Adrenal gland (tissue), 9 donors: ENCODE measurements at regions not wholly inside any gene's neighbourhood (a gene's known extent, or its start where the extent isn't known, plus 50 kb on each side); places are given as distances from the start of the nearest gene placed in this dataset.

Source experiments
- DNase-seq, 7 donors: peaks; one replicate each; pipeline ENCODE4 v3.0.0-alpha.2; 2019 to 2020
- H3K27ac ChIP-seq, 5 donors: fragments of 200-600 bp; sonication (generic) in 4 of 5; 1 replicate in 3 of 5; 2 replicates in 2 of 5; pipeline versions ENCODE4 v1.5.1 to v1.8.0; 2016 to 2020; ENCODE audit warnings: mild to moderate bottlenecking in 1 of 5
- H3K27me3 ChIP-seq: fragments of 200-600 bp; 2 replicates; pipeline ENCODE4 v1.8.0; 2021
- H3K36me3 ChIP-seq, 2 donors: fragments of 200-600 bp; replicated peaks in 1 of 2; 1 replicate in 1 of 2; 2 replicates in 1 of 2; pipeline versions ENCODE4 v1.5.1 to v1.8.0; 2018 to 2022
- H3K4me1 ChIP-seq, 2 donors: fragments of 200-600 bp; replicated peaks in 1 of 2; 1 replicate in 1 of 2; 2 replicates in 1 of 2; pipeline versions ENCODE4 v1.5.1 to v1.8.0; 2018 to 2021
- H3K4me3 ChIP-seq, 4 donors: fragments of 200-600 bp; sonication (generic) in 3 of 4; one replicate each; pipeline ENCODE4 v1.5.1; 2016 to 2018
- H3K9me3 ChIP-seq, 3 donors: fragments of 200-600 bp; sonication (generic) in 1 of 3; replicated peaks in 1 of 3; 1 replicate in 2 of 3; 2 replicates in 1 of 3; pipeline versions ENCODE4 v1.5.1 to v1.8.0; 2016 to 2021
- POLR2A ChIP-seq, 2 donors: fragments of 450-650 bp; IDR thresholded peaks; one replicate each; pipeline ENCODE4 v1.6.1; 2017; ENCODE audit warnings: antibody characterized with exemption in 2 of 2, mild to moderate bottlenecking in 2 of 2, moderate library complexity in 1 of 2
- WGBS, 4 donors: extraction: QIAGEN DNeasy Blood & Tissue Kit in 2 of 4; methylation state at CpG; one replicate each; pipeline versions ENCODE4 v1.1.5 to v1.1.7; 2013 to 2017; 5-methylcytosine and 5-hydroxymethylcytosine counted together
- intact Hi-C, 2 donors: fragments of 100-400 bp; cut with DNase I; formaldehyde crosslinking; loops; one replicate each; pipeline versions ENCODE4 v1.14.1 to v1.15.0; 2022 to 2023
- TF ChIP-seq, protein P1 (sequence below), 6 experiments: fragments of 450-650 bp in 4 of 6; fragments of 200-600 bp in 2 of 6; sonication (generic) in 1 of 6; IDR thresholded peaks; 1 replicate in 5 of 6; 2 replicates in 1 of 6; pipeline versions ENCODE4 v1.5.1 to v1.8.0; 2016 to 2021; ENCODE audit warnings: antibody characterized with exemption in 6 of 6, mild to moderate bottlenecking in 2 of 6, moderate library complexity in 1 of 6
- donor health status: healthy with polysubstance abuse.
- donor health status: Bipolar disorder and iron deficiency.
- donor health status: DM: yes; HTN: yes; CAD: no.
- donor health status: DM: no; HTN: no; CAD: no.
- donor health status: DM: no; HTN: no; CAD: no.

DNA sequence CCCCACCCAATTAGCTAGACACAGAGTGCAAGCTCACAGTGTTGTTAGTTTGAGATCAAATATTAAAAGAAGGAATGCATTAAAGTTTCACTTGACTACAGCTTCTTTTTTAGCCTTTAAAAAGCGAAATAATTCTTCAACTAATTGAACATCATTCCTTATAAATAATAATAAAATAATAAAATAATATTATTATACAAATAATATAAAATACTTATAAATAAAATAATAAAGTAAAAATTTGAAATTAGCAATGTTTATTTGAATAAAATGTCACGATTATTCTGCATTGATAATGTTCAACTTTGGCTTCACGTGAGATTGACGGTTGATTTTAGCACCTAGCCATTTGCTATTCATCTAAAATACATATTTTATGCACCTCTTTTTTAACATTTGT is 819.3 kb downstream of the FRK start:
- TF ChIP-seq, protein P1, sequence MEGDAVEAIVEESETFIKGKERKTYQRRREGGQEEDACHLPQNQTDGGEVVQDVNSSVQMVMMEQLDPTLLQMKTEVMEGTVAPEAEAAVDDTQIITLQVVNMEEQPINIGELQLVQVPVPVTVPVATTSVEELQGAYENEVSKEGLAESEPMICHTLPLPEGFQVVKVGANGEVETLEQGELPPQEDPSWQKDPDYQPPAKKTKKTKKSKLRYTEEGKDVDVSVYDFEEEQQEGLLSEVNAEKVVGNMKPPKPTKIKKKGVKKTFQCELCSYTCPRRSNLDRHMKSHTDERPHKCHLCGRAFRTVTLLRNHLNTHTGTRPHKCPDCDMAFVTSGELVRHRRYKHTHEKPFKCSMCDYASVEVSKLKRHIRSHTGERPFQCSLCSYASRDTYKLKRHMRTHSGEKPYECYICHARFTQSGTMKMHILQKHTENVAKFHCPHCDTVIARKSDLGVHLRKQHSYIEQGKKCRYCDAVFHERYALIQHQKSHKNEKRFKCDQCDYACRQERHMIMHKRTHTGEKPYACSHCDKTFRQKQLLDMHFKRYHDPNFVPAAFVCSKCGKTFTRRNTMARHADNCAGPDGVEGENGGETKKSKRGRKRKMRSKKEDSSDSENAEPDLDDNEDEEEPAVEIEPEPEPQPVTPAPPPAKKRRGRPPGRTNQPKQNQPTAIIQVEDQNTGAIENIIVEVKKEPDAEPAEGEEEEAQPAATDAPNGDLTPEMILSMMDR (IDR thresholded peaks at IDR 0.05) = no peak
- DNase-seq = no peak
- Histone ChIP-seq H3K9me3 (no peaks in the 10 kb centered on the region), H3K4me3 (no peak overlapping the region), H3K4me1 (no peaks in the 10 kb centered on the region), H3K27ac (no peak overlapping the region), H3K36me3 (no peaks in the 10 kb centered on the region), H3K27me3 (no peaks in the 10 kb centered on the region)
- WGBS, 4 donors = 67 to 89% (median 81%) methylated on average over 4 of the region's 4 CpGs
- intact Hi-C loops = no loop called here

- intact Hi-C loops = no loop called here
- no peaks in the 10 kb centered on the region for H3K36me3 ChIP-seq
- DNase-seq = no peak
- H3K27me3 ChIP-seq = no peaks in the 10 kb centered on the region
- H3K4me1 ChIP-seq = no peaks in the 10 kb centered on the region
- H3K27ac ChIP-seq = no peak overlapping the region
- TF ChIP-seq, protein P1 (IDR thresholded peaks at IDR 0.05) = no peak
- TF ChIP-seq POLR2A (IDR thresholded peaks at IDR 0.05) = no peak
- H3K9me3 ChIP-seq = no peaks in the 10 kb centered on the region
- no peak overlapping the region for H3K4me3 ChIP-seq
- WGBS, 4 donors = 63 to 73% (median 70%) methylated on average over 1 of the region's 1 CpG
These were observed 839.5 kb downstream of the FRK start for GRCh38 chr6:115221198-115221597.

DNA sequence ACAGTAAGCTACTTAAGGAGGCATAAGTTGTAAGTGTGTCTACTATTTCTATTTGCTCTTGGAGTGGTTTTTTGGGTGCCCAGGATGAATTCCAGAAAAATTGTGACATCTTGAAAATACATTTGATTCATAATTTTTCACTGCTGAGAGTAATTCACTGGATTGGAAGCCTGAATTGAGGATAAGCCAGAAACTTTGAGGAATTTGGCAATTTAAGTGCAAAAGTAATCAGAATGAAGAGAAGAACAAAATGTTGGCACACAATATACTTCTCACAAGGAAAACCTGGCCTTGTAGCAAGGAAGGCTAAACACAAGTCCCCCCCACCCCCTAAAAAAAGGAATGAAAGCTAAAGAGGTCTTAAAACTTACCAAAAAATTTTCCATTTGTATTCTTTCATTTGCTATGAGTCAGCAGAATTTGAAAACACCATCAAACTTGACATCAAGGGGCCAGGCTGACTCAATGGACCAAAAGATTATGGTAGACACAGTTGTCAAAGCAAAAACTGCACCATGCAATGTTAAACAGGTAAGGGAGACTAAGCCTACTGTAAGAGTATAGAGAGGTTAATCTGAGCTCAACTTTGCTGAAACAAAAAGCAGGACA is 840.0 kb downstream of the FRK start:
- no peak for DNase-seq
- H3K4me3 ChIP-seq = no peak overlapping the region
- intact Hi-C loops = no loop called here
- TF ChIP-seq POLR2A (IDR thresholded peaks at IDR 0.05) = no peak
- TF ChIP-seq, protein P1 (IDR thresholded peaks at IDR 0.05) = no peak
- no peaks in the 10 kb centered on the region for H3K4me1 ChIP-seq
- no peaks in the 10 kb centered on the region for H3K36me3 ChIP-seq
- no peaks in the 10 kb centered on the region for H3K27me3 ChIP-seq
- no peak overlapping the region for H3K27ac ChIP-seq
- no peaks in the 10 kb centered on the region for H3K9me3 ChIP-seq

GRCh38 chr6:115219645-115220044 is 841.0 kb downstream of the FRK start:
- H3K4me3 ChIP-seq = no peak overlapping the region
- no peaks in the 10 kb centered on the region for H3K27me3 ChIP-seq
- DNase-seq = no peak
- TF ChIP-seq POLR2A (IDR thresholded peaks at IDR 0.05) = no peak
- TF ChIP-seq, protein P1 (IDR thresholded peaks at IDR 0.05) = no peak
- H3K9me3 ChIP-seq = no peaks in the 10 kb centered on the region
- no peaks in the 10 kb centered on the region for H3K36me3 ChIP-seq
- intact Hi-C loops = no loop called here
- no peaks in the 10 kb centered on the region for H3K4me1 ChIP-seq
- H3K27ac ChIP-seq = no peak overlapping the region
